H1 (cell line): ENCODE measurements at regions not wholly inside any gene's neighbourhood (a gene's known extent, or its start where the extent isn't known, plus 50 kb on each side); places are given as distances from the start of the nearest gene placed in this dataset.

Experiments used
- CTCF ChIP-seq, 3 experiments: IDR thresholded peaks; 1 replicate in 2 of 3; 2 replicates in 1 of 3; pipeline versions ENCODE4 v1.5.1 to v1.6.1; 2011; ENCODE audit warnings: low read length in 3 of 3, mild to moderate bottlenecking in 3 of 3, inconsistent platforms in 2 of 3, low read depth in 1 of 3, moderate library complexity in 1 of 3; ENCODE audit not compliant: insufficient read depth in 1 of 3; ENCODE audit errors: control extremely low read depth in 1 of 3
- EP300 ChIP-seq, 2 experiments: IDR thresholded peaks; 1 replicate in 1 of 2; 2 replicates in 1 of 2; pipeline ENCODE4 v1.6.1; 2011 to 2012; ENCODE audit warnings: low read depth in 2 of 2, low read length in 2 of 2, mild to moderate bottlenecking in 2 of 2, borderline replicate concordance in 1 of 2, inconsistent platforms in 1 of 2, moderate library complexity in 1 of 2
- HDAC2 ChIP-seq, 2 experiments: fragments of 300-600 bp in 1 of 2; sonication (generic) in 1 of 2; IDR thresholded peaks; 2 replicates each; pipeline ENCODE4 v1.6.1; 2011 to 2012; ENCODE audit warnings: low read depth in 2 of 2, low read length in 2 of 2, mild to moderate bottlenecking in 2 of 2, moderate library complexity in 2 of 2, borderline replicate concordance in 1 of 2, inconsistent platforms in 1 of 2
- JUND ChIP-seq: IDR thresholded peaks from 2 replicates; pipeline ENCODE4 v1.6.1; 2011; ENCODE audit warnings: mild to moderate bottlenecking, improper control_type of control experiment, low read length
- MAX ChIP-seq: IDR thresholded peaks from 2 replicates; pipeline ENCODE4 v1.6.1; 2012; ENCODE audit warnings: inconsistent platforms
- SIX5 ChIP-seq: IDR thresholded peaks from 2 replicates; pipeline ENCODE4 v1.6.1; 2011; ENCODE audit warnings: mild to moderate bottlenecking, low read depth, low read length
- ZNF274 ChIP-seq: IDR thresholded peaks from 2 replicates; pipeline ENCODE4 v1.7.0; 2012; ENCODE audit warnings: low read length, borderline replicate concordance; ENCODE audit errors: extremely low read depth

GRCh38 chr19:28534766-28535351 lies 678.1 kb downstream of the UQCRFS1 start:
- TF ChIP-seq MAX: no peak
- TF ChIP-seq HDAC2 (IDR thresholded peaks at IDR 0.05; ENCODE audit: borderline replicate concordance in 1 of 2, low read depth in 2 of 2, low read length in 2 of 2): no peak
- no peak for TF ChIP-seq JUND
- TF ChIP-seq ZNF274: no peak
- no peak for TF ChIP-seq SIX5
- TF ChIP-seq CTCF (IDR thresholded peaks at IDR 0.05; ENCODE audit: control extremely low read depth in 1 of 3, insufficient read depth in 1 of 3, low read depth in 1 of 3, low read length in 3 of 3): no peak
- no peak for TF ChIP-seq EP300 (IDR thresholded peaks at IDR 0.05; ENCODE audit: borderline replicate concordance in 1 of 2, low read depth in 2 of 2, low read length in 2 of 2)
